Neural crest cell (in vitro differentiated cells): ENCODE measurements at regions not wholly inside any gene's neighbourhood (a gene's known extent, or its start where the extent isn't known, plus 50 kb on each side); places are given as distances from the start of the nearest gene placed in this dataset.
A peak's percentile ranks its signal among the peaks of the same experiment; 100 is the strongest.

Experiments used
- DNase-seq: peaks from one replicate; pipeline ENCODE4 v3.0.0; 2021; ENCODE audit warnings: low read depth, mixed read lengths, low spot score
- H3K27ac Mint-ChIP-seq: one replicate; pipeline ENCODE4 v1.8.0; 2021; ENCODE audit warnings: mild to moderate bottlenecking, mixed read lengths; ENCODE audit not compliant: unreplicated experiment
- H3K27me3 Mint-ChIP-seq: 2 replicates; pipeline ENCODE4 v1.8.0; 2021; ENCODE audit warnings: low read depth, mild to moderate bottlenecking, mixed read lengths
- H3K36me3 Mint-ChIP-seq: 2 replicates; pipeline ENCODE4 v1.8.0; 2021; ENCODE audit warnings: low read depth, mild to moderate bottlenecking, mixed read lengths
- H3K4me1 Mint-ChIP-seq: 2 replicates; pipeline ENCODE4 v1.8.0; 2021; ENCODE audit warnings: mixed read lengths
- H3K4me3 Mint-ChIP-seq: one replicate; pipeline ENCODE4 v1.8.0; 2021; ENCODE audit warnings: mild to moderate bottlenecking, mixed read lengths
- H3K9me3 Mint-ChIP-seq: 2 replicates; pipeline ENCODE4 v1.8.0; 2021; ENCODE audit warnings: mixed read lengths
- TF ChIP-seq, protein P1 (sequence below): fragments of 200-600 bp; sonication (generic); conservative IDR thresholded peaks from 2 replicates; pipeline ENCODE4 v1.5.0; 2021; ENCODE audit warnings: antibody characterized with exemption, mild to moderate bottlenecking

DNA sequence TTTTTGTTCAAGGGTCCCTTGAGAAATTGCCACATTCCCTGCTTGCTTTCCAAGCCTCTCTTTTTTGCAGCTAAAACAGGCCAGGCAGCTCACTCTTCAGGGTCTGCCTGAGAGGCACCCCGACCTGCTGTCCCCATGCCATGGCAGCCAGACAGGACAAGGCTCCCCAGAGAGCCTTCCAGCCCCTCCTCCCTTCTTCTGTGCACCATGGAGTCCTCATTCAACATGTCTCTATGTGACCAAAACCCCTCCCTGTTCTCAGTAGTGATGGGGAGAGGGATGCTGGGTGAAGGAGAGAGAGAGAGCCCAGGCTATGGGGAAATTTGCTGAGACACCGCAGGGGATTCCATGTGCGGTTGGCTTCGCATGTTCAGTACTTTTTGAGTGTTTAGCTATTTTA, 384.2 kb upstream of the ZNF507 start:
- no peak overlapping the region for H3K4me3 Mint-ChIP-seq
- TF ChIP-seq, protein P1, sequence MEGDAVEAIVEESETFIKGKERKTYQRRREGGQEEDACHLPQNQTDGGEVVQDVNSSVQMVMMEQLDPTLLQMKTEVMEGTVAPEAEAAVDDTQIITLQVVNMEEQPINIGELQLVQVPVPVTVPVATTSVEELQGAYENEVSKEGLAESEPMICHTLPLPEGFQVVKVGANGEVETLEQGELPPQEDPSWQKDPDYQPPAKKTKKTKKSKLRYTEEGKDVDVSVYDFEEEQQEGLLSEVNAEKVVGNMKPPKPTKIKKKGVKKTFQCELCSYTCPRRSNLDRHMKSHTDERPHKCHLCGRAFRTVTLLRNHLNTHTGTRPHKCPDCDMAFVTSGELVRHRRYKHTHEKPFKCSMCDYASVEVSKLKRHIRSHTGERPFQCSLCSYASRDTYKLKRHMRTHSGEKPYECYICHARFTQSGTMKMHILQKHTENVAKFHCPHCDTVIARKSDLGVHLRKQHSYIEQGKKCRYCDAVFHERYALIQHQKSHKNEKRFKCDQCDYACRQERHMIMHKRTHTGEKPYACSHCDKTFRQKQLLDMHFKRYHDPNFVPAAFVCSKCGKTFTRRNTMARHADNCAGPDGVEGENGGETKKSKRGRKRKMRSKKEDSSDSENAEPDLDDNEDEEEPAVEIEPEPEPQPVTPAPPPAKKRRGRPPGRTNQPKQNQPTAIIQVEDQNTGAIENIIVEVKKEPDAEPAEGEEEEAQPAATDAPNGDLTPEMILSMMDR: no peak
- no peak for DNase-seq
- H3K27me3 Mint-ChIP-seq: peaks cover 7% of the 10 kb centered on the region
- H3K36me3 Mint-ChIP-seq: no peaks in the 10 kb centered on the region
- no peaks in the 10 kb centered on the region for H3K4me1 Mint-ChIP-seq
- H3K9me3 Mint-ChIP-seq: no peaks in the 10 kb centered on the region
- no peak overlapping the region for H3K27ac Mint-ChIP-seq

- no peak overlapping the region for H3K4me3 Mint-ChIP-seq
Observed at GRCh38 chr19:31961667-31962066, 383.7 kb upstream of the ZNF507 start.

GRCh38 chr19:31962561-31962996, 382.8 kb upstream of the ZNF507 start:
- Mint-ChIP-seq H3K9me3 (no peaks in the 10 kb centered on the region), H3K27ac (peak overlapping the region; percentile 46), H3K27me3 (peaks cover 7% of the 10 kb centered on the region), H3K4me1 (no peaks in the 10 kb centered on the region), H3K4me3 (no peak overlapping the region), H3K36me3 (no peaks in the 10 kb centered on the region)
- TF ChIP-seq, protein P1: no peak
- DNase-seq: no peak

More at GRCh38 chr19:31961667-31962066, 383.7 kb upstream of the ZNF507 start:
- Mint-ChIP-seq H3K4me1 (no peaks in the 10 kb centered on the region), H3K27me3 (peaks cover 7% of the 10 kb centered on the region), H3K27ac (no peak overlapping the region), H3K9me3 (no peaks in the 10 kb centered on the region), H3K36me3 (no peaks in the 10 kb centered on the region)
- TF ChIP-seq, protein P1: no peak
- DNase-seq: no peak

DNA sequence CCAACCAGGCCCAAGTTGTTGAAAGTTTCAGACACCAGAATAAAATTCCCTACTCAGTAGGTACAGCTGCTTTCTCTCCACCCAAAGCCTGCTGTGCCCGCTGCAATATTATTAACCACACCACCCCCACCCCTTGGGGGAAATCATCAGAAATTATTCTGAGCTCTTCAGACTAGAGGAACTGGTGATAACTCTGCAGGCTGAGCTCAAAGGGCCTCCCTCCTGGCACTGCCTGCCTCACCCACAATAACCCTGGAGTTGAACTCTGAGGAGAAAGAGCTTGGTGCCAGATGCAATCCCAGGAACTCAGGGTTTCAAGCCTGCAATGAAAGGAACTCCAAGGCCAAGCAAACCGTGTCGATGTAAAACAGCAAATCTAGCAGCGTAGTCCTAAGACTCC, 381.7 kb upstream of the ZNF507 start:
- no peak overlapping the region for H3K4me3 Mint-ChIP-seq
- DNase-seq: no peak
- no peaks in the 10 kb centered on the region for H3K36me3 Mint-ChIP-seq
- TF ChIP-seq, protein P1: no peak
- peaks cover 6% of the 10 kb centered on the region for H3K27me3 Mint-ChIP-seq
- H3K27ac Mint-ChIP-seq: no peak overlapping the region
- H3K4me1 Mint-ChIP-seq: no peaks in the 10 kb centered on the region
- H3K9me3 Mint-ChIP-seq: no peaks in the 10 kb centered on the region

GRCh38 chr19:31969016-31969415, 376.4 kb upstream of the ZNF507 start:
- Mint-ChIP-seq H3K4me1 (no peaks in the 10 kb centered on the region), H3K27ac (no peak overlapping the region)

More at GRCh38 chr19:31969016-31969415, 376.4 kb upstream of the ZNF507 start:
- no peak for DNase-seq
- Mint-ChIP-seq H3K9me3 (no peaks in the 10 kb centered on the region), H3K36me3 (no peaks in the 10 kb centered on the region), H3K27me3 (peaks cover 6% of the 10 kb centered on the region), H3K4me3 (no peak overlapping the region)
- TF ChIP-seq, protein P1: no peak
